Endometrium (tissue), 2 donors: ENCODE measurements at regions not wholly inside any gene's neighbourhood (a gene's known extent, or its start where the extent isn't known, plus 50 kb on each side); places are given as distances from the start of the nearest gene placed in this dataset.

ENCODE experiments used
- FAIRE-seq: peaks from 2 replicates; lab custom pipeline; 2012; peaks lifted over from hg19 to GRCh38; lab: Jason Lieb, UNC
- donor health status: control.
- donor health status: control.

DNA sequence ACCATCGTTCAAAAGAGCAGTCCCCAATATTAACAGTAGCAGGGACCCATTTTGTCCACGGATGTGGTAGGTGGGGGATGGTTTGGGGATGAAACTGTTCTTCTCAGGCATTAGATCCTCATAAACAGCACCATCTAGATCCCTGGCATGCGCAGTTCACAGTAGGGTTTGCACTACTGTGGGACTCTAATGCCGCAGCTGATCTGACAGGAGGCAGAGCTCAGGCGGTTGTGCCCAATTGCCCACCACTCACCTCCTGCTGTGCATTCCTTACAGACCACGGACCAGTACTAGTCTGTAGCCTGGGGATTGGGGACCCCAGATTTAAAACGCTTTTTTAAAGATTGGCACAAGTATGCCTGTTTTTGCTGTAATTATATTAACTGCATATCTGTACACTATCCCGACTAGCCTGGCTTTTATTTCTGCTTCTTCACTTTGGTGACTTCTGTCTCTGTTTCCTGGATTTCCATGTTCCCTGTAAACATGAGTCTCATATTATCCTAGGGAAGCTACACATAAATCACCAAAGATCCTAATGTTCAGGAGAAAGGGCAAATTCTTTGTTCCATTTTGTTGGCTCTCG, 163.3 kb upstream of the AKR1E2 start:
- FAIRE-seq = no peak

DNA sequence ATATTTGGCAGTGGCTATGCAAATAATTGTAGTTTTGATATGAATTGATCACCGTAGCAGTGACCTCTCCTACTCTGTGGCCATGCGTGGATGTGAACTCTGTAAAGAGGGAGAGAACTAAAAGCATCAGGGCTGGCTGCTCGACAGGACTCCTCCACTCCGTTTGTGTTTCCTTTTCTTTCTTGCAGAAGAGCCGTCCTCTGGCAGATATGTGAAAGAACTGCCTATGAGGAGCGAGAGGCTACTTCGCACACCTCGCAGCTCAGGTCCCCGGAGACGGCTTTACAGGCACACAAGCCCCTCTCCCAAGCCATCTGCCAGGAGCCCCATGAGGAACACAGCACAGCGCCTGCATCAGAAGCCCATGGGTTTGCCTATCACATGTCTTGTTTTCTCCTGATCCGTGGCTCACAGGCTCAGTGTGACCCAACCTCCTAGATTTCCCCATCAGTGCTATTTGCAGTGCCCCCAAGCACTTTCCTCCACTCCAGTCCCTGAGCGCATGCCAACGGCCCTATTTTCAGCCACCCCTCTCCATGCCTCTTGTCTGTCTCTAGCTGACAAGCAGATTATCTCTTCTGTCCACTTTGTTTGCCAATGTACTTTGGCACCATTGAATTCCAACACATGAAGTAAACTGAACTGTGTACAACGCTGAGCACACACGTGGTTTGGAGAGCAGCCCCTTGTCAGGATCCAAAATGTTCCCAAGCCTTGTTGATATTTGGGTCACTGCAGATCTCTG, 164.3 kb upstream of the AKR1E2 start:
- no peak for FAIRE-seq

DNA sequence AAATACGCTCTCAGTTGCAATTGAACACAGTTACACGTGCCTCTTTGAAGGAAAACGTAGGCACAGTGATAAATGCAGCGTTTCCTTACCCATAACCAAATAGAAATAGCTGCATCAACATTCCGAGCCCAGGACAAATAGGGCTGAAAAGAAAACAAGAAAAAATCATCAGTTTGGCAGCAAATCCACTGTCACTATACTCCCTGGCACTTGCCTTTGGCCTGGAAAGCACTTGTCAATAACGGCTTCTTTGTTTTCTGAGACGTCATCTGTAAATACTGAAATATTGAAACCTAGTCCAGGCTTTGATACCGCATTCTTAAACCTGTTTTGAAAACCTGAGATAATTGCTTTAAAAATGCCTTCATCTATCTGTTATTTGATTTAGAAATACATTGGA, 167.2 kb upstream of the AKR1E2 start:
- no peak for FAIRE-seq

DNA sequence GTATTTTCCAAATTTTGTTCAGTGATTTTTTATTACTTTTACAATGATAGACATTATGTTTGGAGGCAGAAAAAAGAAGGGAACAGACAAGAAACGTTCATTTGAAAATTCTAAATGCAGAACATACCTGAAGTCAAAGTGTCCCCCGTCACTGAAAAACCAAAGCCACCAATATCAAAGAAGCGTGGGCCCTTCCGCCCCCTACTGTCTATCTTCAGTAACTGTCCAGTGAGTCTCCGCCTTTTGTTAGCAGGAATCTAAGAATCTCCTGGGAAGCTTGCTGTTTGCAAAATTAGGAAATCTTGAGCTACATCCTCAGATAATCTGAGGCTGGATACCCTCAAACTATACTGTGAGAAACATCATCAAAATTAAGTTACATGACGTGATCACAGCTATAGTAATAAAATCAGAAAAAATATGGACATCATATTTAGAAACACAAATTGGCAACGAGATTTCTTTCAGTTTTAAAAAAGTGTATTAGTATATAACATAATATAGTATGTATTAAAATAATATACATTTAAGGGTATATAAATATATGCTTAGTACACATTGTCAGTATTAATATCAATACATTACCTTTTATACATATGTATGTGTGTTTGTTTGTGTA, 169.3 kb upstream of the AKR1E2 start:
- peak; percentile 8 for FAIRE-seq

DNA sequence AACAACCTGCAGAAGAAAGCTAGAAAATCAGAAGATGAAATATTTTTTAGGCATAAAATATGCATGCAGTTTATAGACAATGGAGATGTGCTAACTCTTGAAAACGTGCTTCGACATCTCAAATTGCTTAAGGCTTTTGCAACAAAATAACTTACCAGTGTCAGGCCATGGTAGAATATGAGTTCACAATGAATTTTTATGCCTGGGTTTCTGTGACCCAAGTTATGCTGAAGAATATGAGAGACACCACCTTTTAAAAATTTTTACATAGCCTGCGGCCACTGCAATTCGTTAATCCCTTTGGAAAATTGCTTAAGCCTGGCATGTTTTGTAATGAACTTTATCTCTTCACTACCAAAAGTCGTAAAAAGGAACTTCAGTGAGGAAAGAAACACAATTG, 170.1 kb upstream of the AKR1E2 start:
- FAIRE-seq = no peak

DNA sequence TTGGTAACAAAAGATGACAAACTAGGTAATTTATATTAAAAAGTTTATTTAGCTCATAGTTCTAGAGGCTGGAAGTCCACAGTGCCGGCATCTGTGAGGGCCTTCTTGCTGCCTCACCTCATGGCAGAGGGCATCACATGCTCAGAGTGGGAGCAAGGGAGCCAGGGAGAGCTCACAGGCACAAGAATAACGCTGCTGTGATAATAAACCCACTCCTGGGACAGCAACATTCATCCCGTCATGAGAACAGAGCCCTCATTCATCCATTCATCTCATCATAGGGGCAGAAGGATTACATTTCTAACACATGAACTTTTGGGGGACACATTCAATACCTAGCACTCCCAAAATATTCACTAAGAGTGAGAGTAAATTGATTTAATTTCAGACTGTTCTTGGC, 170.6 kb upstream of the AKR1E2 start:
- no peak for FAIRE-seq

DNA sequence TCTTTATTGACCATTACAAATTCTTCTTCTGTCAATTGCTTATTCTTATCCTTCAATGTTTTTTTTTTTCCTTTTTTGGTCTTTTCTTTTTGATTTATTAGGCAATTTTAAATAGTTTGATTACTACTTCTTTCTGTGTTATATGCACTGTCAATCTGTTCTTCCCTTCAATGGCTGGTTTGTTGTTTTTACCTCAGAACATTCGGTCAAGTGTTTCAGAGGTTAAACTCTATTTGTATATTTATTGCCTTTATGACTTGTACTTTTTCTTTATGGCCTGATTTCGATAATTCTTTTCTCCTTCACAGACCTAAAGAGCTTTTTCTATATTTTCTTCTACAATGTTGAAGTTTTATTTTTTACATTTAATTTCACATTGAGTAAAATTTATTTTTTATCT, 171.5 kb upstream of the AKR1E2 start:
- FAIRE-seq = no peak

DNA sequence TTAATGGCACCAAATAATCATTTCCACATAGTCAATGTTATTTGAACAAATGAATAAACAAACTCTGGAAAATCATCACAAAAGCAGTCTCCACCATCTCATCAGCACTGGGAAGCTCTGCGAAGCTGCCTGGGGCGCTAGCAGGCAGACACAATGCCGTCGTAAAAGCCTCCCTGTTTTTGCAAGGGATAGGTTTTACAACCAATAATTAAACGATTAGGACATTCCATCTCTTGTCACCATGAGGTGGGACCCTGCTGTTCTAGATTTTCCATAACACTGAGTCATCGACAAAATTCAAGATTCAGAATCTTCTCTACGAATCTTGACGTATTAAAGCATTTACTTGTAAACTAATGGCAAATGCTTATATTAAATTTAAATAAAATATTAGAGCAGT, 172.8 kb upstream of the AKR1E2 start:
- no peak for FAIRE-seq

DNA sequence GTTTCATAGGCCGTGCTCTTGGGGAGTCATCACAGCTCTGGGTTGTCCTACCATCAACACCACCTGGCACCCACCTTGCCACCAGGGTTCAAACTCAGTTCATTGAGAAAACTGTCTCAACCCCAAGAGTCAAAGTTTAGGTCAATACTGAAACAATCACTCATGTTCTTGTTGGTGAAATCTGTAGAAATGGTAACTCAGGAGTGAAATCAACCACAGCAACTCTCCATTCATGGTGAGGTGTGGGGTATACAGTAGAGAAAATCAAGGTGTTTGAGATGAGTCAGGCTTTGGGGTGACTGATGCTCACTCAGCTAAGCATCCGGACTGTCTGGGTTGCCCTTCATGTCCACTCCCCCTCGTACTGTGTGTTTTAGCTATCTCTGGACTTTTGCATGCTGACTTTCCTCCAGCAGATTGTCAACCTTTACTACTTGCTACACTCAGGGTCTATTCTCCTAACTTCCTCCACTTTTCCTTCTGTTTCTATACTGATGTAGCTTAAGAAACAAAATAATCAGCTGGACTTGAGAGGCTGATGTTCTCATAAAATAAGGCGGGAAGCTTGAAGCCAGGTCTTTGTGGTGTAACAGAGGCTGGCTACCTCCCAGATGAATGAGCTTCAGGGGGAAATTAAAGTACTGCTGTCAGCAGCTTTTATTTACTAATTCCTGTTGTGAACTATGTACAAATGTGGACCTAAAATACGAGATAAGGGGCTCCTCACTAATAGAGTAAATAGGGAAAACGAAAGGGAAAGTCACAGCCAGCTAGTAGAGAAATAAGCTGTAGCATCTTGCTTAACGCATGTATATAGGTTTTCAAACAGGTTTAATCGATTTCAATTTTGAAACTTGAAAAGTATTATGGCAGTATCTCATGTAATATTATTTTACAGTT, 173.6 kb upstream of the AKR1E2 start:
- FAIRE-seq = peak; percentile 26

DNA sequence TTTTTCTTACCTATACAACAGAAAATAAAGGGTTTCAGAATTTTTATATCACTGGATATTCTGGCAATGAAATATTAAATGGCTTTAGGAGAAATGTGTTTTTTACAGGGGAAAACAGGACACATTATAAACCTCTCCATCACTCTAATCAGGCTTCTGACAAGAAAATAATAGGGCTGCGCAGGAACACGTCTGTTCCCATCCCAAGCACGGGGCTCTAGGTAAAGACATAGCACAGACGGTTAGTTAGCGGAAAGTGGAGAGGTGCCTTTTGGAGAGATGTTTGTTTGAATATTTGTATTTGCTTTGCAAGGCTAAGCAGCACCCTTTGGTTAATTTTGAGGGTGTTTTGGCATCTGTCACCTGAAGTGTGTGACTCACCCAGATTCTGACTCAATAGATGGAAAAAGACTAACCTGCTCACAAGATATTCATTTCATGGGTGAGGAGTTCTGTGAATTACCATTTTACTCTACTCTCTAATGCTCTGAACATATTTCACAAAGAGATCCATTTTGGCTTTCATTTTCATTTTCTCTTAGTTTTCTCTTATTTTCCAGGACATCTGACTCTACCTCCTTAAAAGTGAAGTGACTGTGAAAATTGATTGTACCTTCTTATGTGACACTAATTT, 174.5 kb upstream of the AKR1E2 start:
- no peak for FAIRE-seq

DNA sequence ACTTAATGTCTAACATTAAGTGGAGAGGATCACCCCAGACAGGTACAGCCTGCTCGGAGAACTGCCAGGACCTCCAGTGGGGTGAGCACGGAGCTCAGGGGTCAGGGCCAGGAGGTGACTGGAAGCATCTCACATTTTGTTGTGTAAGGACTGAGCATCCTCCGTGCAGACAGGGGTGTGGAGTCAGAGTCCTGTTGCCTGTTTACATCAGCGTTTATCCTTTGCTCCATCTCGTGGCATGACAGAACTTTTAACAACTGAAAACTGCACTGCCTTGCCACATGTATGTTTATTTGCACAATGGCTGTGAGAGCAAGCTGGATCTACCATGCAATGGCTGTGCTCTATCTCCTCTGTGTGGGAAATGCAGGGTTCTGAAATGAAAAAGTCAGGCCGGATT, 175.4 kb upstream of the AKR1E2 start:
- FAIRE-seq = no peak

DNA sequence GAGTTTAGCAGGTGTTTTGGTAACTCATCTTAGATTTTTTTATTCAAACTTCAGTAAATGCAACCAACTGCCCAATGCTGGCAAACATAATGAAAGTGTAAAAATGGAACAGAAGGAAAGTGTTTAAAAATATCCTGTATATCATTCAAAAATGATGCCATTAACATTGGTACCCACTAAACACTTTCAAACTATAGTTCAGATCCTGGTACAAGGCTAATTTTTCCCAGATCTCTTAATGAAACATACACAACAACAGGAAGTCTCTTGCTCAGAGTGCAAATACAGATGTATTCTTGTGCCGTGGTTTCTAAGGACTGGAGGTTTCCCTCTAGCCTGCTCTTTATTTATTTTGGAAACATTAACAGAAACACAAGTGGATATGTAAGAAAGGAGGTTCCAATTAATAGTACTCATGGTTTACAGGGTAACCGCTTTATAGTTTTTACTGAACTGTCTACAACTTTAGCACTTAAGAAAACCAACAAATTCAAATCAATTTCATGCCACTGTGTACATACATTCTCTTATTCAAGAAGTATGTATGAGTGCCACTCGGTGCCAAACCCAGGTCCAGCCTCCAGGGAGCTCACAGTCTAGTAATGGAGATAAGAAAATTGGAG, 176.0 kb upstream of the AKR1E2 start:
- FAIRE-seq = no peak

DNA sequence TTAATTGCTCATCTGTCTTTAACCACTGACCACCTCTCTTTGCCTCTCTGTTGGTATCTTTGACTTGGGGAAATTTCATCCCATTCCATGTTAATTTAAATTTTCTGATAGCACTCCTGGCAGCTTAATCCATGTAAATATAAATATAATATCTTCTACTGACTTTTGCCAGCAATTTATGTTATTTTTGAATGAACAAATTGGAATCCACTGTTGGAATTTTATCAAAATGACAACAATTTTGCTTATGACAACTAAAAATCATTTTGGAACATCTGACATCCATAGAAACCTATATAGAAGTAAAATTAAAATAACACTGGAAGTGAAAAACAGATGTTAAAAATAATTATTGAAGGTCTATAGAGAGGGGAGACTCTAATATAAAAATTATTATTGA, 176.5 kb upstream of the AKR1E2 start:
- no peak for FAIRE-seq

DNA sequence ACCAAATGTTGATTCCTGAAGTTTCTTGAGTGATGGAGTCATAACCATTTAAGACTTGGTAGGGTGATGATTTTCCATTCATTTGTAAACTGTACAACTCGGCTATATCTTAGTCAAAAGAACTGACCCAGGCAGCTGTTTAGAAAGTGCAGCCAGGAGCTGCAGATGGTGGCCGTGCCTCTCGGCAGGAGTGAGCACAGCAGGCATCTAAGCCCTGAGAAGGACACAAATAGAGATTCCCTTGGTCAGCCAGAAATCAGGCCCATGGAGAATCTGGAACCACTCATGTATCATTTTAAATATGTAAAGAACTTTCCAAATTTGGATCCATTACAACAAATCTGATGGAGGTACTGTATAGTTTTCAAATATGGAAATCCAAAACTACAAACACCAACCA, 177.0 kb upstream of the AKR1E2 start:
- FAIRE-seq = no peak

DNA sequence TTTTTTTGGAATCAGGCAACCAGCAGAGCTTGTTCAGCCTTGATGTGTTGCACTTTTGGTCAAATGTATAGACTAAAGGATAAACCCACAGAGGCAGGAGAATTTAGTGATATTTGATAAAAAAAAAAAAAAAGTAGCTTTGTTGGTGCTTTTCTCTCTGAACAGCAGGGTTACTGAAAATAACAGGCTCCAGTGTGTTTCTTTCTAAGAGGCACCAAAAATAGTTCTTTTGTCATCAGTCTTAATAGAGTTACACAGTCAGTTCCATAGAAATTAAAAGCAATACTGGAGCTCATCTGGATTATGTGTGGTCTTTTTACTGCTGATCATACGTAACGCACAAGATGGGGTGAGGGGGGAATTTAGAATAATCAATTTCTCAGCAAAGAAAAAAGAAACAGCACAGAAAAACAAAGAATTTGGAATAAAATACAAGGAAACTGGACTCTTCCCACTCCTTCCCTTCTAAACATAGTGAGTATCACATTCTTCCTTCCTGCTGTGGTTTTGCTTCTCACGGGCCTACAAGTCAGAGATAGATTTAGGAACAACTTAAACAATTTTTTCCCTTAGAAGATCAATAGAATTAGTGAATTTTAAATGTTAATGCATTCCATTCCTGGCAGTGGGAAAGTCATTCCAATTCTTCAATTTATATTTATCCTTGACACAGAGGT, 178.8 kb upstream of the AKR1E2 start:
- FAIRE-seq = no peak

DNA sequence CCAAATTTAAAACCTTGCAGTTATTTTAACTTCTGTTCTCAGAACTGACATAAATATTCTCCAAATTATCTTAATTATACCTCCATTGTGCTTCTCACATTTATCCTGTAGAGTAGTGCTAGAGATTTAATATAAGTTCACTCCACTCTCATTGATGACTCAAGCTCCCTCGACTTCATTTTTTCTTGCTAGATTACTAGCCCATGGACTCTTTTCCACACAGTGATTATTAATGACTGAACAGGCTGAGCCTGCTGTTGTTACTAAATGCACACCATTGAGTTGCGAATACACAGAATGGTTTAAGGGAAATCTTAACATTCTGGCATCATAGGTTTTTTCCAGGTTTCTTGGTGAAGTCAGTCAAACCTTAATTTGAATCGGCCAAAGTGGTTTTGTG, 179.5 kb upstream of the AKR1E2 start:
- no peak for FAIRE-seq

DNA sequence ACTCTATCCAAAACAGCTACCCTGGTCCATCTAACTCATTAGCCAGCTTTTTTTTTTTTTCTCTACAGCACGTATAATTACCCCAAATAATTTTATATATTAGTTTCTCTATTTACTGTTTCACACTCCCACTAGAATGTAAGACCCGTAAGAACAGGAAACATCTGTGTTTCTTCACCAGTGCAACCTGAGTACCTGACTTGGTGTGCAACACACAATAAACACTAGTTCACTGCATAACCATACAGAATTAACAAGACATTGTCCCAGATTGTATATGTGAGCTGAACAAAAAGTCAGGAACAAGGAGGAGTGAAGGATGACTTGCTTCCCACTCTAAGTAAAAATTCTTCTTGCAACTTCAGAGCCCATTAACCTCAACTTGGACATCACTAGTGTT, 180.2 kb upstream of the AKR1E2 start:
- FAIRE-seq = no peak

DNA sequence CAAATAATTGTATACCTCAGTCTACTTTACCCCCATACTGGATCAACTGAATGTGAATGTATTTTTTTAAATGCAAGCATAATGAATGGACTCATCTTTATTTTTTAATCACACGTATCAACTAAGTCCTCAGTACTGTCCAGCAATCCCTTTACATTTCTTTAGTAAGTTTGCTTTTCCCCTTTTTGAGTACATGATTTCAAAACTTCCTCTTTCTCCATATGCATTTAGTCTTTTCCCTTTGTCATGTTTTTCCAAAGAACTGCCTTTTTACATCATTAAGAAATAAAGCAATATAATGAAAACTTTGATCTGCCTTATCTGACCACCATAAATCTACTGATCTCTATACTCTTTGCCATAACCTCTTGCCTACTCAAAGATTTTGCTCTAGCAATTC, 182.5 kb upstream of the AKR1E2 start:
- no peak for FAIRE-seq

DNA sequence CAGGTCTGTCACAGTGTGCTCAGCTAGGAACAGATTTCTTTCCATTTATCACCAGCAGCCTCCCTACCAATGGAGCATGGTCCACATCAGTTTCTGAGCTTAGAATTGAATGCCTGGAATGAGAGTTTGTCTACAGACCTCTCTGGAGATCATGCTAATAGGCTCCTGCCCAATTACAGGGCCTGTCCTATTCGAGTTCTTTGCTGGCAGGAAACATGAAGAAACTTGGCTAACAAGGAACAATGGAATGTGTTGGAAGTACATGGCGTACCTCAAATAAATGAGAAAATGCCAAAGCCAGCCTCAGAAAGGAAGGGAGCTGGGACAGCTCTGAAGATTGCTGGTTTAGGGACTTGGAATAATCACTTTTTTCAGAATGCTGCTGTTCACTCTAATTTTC, 186.0 kb upstream of the AKR1E2 start:
- FAIRE-seq = no peak

DNA sequence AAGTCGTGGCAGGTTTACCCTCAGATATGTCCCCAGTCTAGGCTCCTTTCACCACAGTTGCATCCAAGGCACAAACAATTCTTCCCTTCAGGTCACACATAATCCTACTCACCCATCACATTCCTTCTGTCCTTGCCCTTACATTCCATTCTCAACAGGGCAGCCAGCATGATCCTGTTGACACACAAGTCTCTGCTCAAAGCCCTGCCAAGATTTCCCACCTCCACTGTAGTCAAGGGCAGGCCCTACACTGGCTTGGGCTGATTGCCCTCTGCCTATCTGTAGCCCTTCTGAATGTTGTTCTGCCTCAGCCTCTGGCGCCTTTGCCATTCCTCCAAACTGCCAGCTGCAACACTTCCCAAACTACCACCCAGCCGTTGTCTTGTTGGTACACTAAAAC, 187.9 kb upstream of the AKR1E2 start:
- FAIRE-seq = no peak

DNA sequence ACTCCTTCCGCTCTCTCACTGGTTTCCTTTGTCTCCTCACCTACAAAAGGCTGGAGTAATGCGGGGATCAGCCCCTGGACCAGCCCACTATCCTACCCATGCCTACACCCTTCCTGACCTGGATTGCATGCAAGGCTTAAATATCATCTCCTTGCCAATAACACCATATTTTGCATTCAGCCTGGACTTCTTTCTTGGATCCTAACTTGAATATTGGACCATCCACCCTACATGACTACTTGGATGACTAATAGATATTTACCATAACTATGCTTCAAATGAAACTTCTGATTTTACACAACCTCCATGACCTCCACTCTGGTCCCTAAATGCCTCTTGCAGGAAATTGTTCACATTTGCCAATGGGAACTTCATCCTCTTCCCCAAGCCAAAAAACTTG, 188.3 kb upstream of the AKR1E2 start:
- no peak for FAIRE-seq
